Breast epithelium (tissue), 3 donors: ENCODE measurements at regions not wholly inside any gene's neighbourhood (a gene's known extent, or its start where the extent isn't known, plus 50 kb on each side); places are given as distances from the start of the nearest gene placed in this dataset.

Source experiments
- POLR2A ChIP-seq: fragments of 450-650 bp; IDR thresholded peaks from one replicate; pipeline ENCODE4 v1.6.1; 2016; ENCODE audit warnings: antibody characterized with exemption, mild to moderate bottlenecking, moderate library complexity
- POLR2AphosphoS5 ChIP-seq, 3 donors: sonication (generic); formaldehyde crosslinking; IDR thresholded peaks; one replicate each; pipeline ENCODE4 v1.6.1; 2017; ENCODE audit warnings: antibody characterized with exemption in 3 of 3
- TF ChIP-seq, protein P1 (sequence below), 3 donors: fragments of 450-650 bp; IDR thresholded peaks; one replicate each; pipeline ENCODE4 v1.5.1; 2016 to 2017; ENCODE audit warnings: antibody characterized with exemption in 3 of 3, mild to moderate bottlenecking in 3 of 3, moderate library complexity in 3 of 3

DNA sequence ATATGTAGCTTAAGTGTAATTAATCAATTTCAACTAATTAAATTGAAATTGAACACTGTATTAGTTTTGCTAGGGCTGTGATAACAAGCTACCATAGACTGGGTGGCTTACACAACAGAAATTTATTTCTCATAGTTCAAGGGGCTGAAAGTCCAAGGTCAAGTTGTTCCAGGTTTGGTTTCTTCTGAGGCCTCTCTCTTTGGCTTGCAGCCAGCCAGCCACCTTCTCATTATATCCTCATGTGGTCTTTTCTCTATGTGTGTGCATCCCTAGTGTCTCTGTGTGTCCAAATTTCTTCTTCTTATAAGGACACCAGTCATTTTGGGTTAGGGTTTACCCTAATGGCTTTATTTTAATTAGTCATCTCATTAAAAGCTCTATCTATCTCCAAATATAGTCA lies 611.7 kb downstream of the UTRN start:
- TF ChIP-seq POLR2AphosphoS5 (IDR thresholded peaks at IDR 0.05): no peak
- TF ChIP-seq POLR2A: no peak
- TF ChIP-seq, protein P1, sequence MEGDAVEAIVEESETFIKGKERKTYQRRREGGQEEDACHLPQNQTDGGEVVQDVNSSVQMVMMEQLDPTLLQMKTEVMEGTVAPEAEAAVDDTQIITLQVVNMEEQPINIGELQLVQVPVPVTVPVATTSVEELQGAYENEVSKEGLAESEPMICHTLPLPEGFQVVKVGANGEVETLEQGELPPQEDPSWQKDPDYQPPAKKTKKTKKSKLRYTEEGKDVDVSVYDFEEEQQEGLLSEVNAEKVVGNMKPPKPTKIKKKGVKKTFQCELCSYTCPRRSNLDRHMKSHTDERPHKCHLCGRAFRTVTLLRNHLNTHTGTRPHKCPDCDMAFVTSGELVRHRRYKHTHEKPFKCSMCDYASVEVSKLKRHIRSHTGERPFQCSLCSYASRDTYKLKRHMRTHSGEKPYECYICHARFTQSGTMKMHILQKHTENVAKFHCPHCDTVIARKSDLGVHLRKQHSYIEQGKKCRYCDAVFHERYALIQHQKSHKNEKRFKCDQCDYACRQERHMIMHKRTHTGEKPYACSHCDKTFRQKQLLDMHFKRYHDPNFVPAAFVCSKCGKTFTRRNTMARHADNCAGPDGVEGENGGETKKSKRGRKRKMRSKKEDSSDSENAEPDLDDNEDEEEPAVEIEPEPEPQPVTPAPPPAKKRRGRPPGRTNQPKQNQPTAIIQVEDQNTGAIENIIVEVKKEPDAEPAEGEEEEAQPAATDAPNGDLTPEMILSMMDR (IDR thresholded peaks at IDR 0.05): no peak
